HEK293 (cell line): ENCODE measurements at regions not wholly inside any gene's neighbourhood (a gene's known extent, or its start where the extent isn't known, plus 50 kb on each side); places are given as distances from the start of the nearest gene placed in this dataset.

Experiments used
- CTCF ChIA-PET: fragments of 350-600 bp; formaldehyde crosslinking; extraction: SDS; loops from one replicate; lab custom pipeline; 2021; ENCODE audit warnings: antibody characterized with exemption; lab: Yijun Ruan, JAX
- POLR2A ChIA-PET: fragments of 300-600 bp; formaldehyde crosslinking; extraction: SDS; loops from one replicate; lab custom pipeline; 2020; ENCODE audit warnings: antibody characterized with exemption, inconsistent platforms; lab: Yijun Ruan, JAX
- H3K27ac ChIP-seq: fragments of 200-500 bp; sonication (Bioruptor generic); 2 replicates; pipeline ENCODE4 v1.5.1; 2014; ENCODE audit warnings: low read depth, low read length, control low read depth, inconsistent platforms; ENCODE audit errors: extremely low read depth
- H3K36me3 ChIP-seq, 2 experiments: fragments of 200-500 bp in 1 of 2; sonication (Bioruptor generic) in 1 of 2; 1 replicate in 1 of 2; 2 replicates in 1 of 2; pipeline ENCODE4 v1.5.1; 2014 to 2017; ENCODE audit warnings: inconsistent platforms in 2 of 2, low read length in 2 of 2; ENCODE audit not compliant: control insufficient read depth in 2 of 2, insufficient read depth in 1 of 2
- H3K4me1 ChIP-seq: fragments of 200-500 bp; sonication (Bioruptor generic); 2 replicates; pipeline ENCODE4 v1.5.1; 2014; ENCODE audit warnings: mild to moderate bottlenecking, low read length, inconsistent platforms; ENCODE audit not compliant: control insufficient read depth, insufficient read depth
- H3K4me3 ChIP-seq: 2 replicates; pipeline ENCODE4 v1.5.1; 2011; ENCODE audit warnings: low read depth, mild to moderate bottlenecking, control low read depth, low read length, moderate library complexity
- H3K9me3 ChIP-seq: fragments of 200-500 bp; sonication (Bioruptor generic); 2 replicates; pipeline ENCODE4 v1.5.1; 2014; ENCODE audit warnings: low read depth, low read length, inconsistent platforms; ENCODE audit not compliant: control insufficient read depth, insufficient read depth
- GFI1B ChIP-seq: fragments of 450-650 bp; formaldehyde crosslinking; IDR thresholded peaks from 2 replicates; pipeline ENCODE4 v1.5.1; 2016; ENCODE audit warnings: missing biosample characterization, missing genetic modification characterization
- GLI4 ChIP-seq: fragments of 450-650 bp; formaldehyde crosslinking; IDR thresholded peaks from 2 replicates; pipeline ENCODE4 v1.5.1; 2016; ENCODE audit warnings: missing biosample characterization, missing genetic modification characterization
- KLF10 ChIP-seq: fragments of 450-650 bp; IDR thresholded peaks from 2 replicates; pipeline ENCODE4 v1.5.1; 2018; ENCODE audit warnings: missing biosample characterization, mild to moderate bottlenecking, missing genetic modification characterization
- RBAK ChIP-seq: fragments of 450-650 bp; formaldehyde crosslinking; IDR thresholded peaks from 2 replicates; pipeline ENCODE4 v1.5.1; 2016; ENCODE audit warnings: missing biosample characterization, missing genetic modification characterization
- WT1 ChIP-seq: fragments of 450-650 bp; formaldehyde crosslinking; IDR thresholded peaks from 2 replicates; pipeline ENCODE4 v1.5.1; 2016; ENCODE audit warnings: missing biosample characterization, missing genetic modification characterization
- YY2 ChIP-seq: fragments of 450-650 bp; formaldehyde crosslinking; IDR thresholded peaks from 2 replicates; pipeline ENCODE4 v1.5.1; 2016; ENCODE audit warnings: missing biosample characterization, missing genetic modification characterization
- ZBTB17 ChIP-seq: fragments of 450-650 bp; formaldehyde crosslinking; IDR thresholded peaks from 2 replicates; pipeline ENCODE4 v1.5.1; 2016; ENCODE audit warnings: missing biosample characterization, missing genetic modification characterization
- ZNF169 ChIP-seq: fragments of 450-650 bp; formaldehyde crosslinking; IDR thresholded peaks from 2 replicates; pipeline ENCODE4 v1.5.1; 2016; ENCODE audit warnings: missing biosample characterization, missing genetic modification characterization
- ZNF239 ChIP-seq: fragments of 450-650 bp; formaldehyde crosslinking; IDR thresholded peaks from 2 replicates; pipeline ENCODE4 v1.5.1; 2016; ENCODE audit warnings: missing biosample characterization, missing genetic modification characterization
- ZNF266 ChIP-seq: fragments of 450-650 bp; formaldehyde crosslinking; IDR thresholded peaks from 2 replicates; pipeline ENCODE4 v1.5.1; 2016; ENCODE audit warnings: missing biosample characterization, missing genetic modification characterization, low read depth
- ZNF501 ChIP-seq: fragments of 450-650 bp; formaldehyde crosslinking; IDR thresholded peaks from 2 replicates; pipeline ENCODE4 v1.5.1; 2016; ENCODE audit warnings: missing biosample characterization, missing genetic modification characterization
- ZNF560 ChIP-seq: fragments of 450-650 bp; formaldehyde crosslinking; IDR thresholded peaks from 2 replicates; pipeline ENCODE4 v1.5.1; 2017; ENCODE audit warnings: missing biosample characterization, missing genetic modification characterization, borderline replicate concordance
- ZNF624 ChIP-seq: fragments of 450-650 bp; formaldehyde crosslinking; IDR thresholded peaks from 2 replicates; pipeline ENCODE4 v1.5.1; 2017; ENCODE audit warnings: missing biosample characterization, missing genetic modification characterization
- ZNF707 ChIP-seq: fragments of 450-650 bp; formaldehyde crosslinking; IDR thresholded peaks from 2 replicates; pipeline ENCODE4 v1.5.1; 2016; ENCODE audit warnings: missing biosample characterization, missing genetic modification characterization
- ZNF76 ChIP-seq: fragments of 450-650 bp; formaldehyde crosslinking; IDR thresholded peaks from 2 replicates; pipeline ENCODE4; 2016; ENCODE audit warnings: low read depth, missing biosample characterization, missing genetic modification characterization, borderline replicate concordance
- TF ChIP-seq, protein P1 (sequence below): fragments of 450-650 bp; formaldehyde crosslinking; IDR thresholded peaks from 2 replicates; pipeline ENCODE4 v1.5.1; 2017; ENCODE audit warnings: missing biosample characterization, missing genetic modification characterization
- TF ChIP-seq, protein P2 (sequence below): fragments of 450-650 bp; formaldehyde crosslinking; IDR thresholded peaks from 2 replicates; pipeline ENCODE4 v1.5.1; 2016; ENCODE audit warnings: missing biosample characterization, missing genetic modification characterization
- TF ChIP-seq, protein P3 (sequence below): fragments of 450-650 bp; formaldehyde crosslinking; IDR thresholded peaks from 2 replicates; pipeline ENCODE4 v1.5.1; 2016; ENCODE audit warnings: missing biosample characterization, missing genetic modification characterization
- TF ChIP-seq, protein P4 (sequence below): fragments of 450-650 bp; formaldehyde crosslinking; IDR thresholded peaks from 2 replicates; pipeline ENCODE4 v1.5.1; 2017; ENCODE audit warnings: missing biosample characterization, missing genetic modification characterization
- TF ChIP-seq, protein P5 (sequence below): fragments of 450-650 bp; formaldehyde crosslinking; IDR thresholded peaks from 2 replicates; pipeline ENCODE4 v1.5.1; 2016; ENCODE audit warnings: missing biosample characterization, missing genetic modification characterization
- TF ChIP-seq, protein P6 (sequence below): fragments of 450-650 bp; formaldehyde crosslinking; IDR thresholded peaks from 2 replicates; pipeline ENCODE4 v1.5.1; 2017; ENCODE audit warnings: missing biosample characterization, mild to moderate bottlenecking, missing genetic modification characterization, moderate library complexity

DNA sequence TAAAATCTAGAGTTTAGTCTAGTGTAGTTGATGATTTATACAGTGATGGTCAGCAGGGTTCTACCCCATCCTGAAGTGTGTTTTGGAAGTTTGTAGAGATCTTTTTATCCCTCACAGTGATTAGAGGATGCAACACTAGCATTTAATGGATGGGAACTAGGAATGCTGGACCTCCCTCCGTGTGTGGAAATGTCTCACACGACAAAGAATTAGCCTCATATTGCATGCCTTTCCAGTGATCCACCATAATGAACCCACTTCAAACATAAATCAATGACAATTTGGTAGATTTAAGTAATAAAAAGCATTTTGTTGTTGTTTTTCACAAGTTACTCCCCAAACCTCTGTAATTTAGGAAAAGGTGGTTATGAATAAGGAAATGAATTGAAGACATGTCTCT, 82.5 kb upstream of the LMNB1 start:
- Histone ChIP-seq H3K4me1 (no peaks in the 10 kb centered on the region), H3K36me3 (no peaks in the 10 kb centered on the region), H3K27ac (no peak overlapping the region), H3K4me3 (no peak overlapping the region), H3K9me3 (no peaks in the 10 kb centered on the region)
- ChIA-PET POLR2A (no interaction called here), CTCF (no interaction called here)
- no peak for TF ChIP-seq YY2 (tag by site-specific recombination)

DNA sequence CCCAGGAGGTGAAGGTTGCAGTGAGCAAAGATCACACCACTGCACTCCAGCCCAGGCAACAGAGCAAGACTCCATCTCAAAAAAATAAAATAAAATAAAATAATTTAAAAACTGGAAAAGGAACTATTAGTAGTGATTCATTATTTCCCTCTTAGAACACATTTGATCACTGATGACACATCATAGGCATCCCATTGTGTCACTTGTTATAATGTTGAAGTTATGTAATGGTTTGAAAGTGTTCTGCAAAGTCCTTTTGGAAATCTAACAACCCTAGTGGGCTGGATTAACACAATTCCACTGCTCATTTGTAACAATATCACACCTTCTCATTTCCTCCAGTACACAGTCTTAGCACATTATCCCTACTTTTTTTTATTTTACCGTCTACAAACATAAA, 81.8 kb upstream of the LMNB1 start:
- POLR2A ChIA-PET = no interaction called here
- Histone ChIP-seq H3K9me3 (no peaks in the 10 kb centered on the region), H3K4me3 (no peak overlapping the region), H3K4me1 (no peaks in the 10 kb centered on the region), H3K36me3 (no peaks in the 10 kb centered on the region), H3K27ac (no peak overlapping the region)
- CTCF ChIA-PET = no interaction called here
- no peak for TF ChIP-seq ZNF239 (tag by site-specific recombination)
- no peak for TF ChIP-seq ZNF169 (tag by site-specific recombination)
- no peak for TF ChIP-seq YY2 (tag by site-specific recombination)
- no peak for TF ChIP-seq KLF10 (tag by site-specific recombination)
- TF ChIP-seq, protein P1, sequence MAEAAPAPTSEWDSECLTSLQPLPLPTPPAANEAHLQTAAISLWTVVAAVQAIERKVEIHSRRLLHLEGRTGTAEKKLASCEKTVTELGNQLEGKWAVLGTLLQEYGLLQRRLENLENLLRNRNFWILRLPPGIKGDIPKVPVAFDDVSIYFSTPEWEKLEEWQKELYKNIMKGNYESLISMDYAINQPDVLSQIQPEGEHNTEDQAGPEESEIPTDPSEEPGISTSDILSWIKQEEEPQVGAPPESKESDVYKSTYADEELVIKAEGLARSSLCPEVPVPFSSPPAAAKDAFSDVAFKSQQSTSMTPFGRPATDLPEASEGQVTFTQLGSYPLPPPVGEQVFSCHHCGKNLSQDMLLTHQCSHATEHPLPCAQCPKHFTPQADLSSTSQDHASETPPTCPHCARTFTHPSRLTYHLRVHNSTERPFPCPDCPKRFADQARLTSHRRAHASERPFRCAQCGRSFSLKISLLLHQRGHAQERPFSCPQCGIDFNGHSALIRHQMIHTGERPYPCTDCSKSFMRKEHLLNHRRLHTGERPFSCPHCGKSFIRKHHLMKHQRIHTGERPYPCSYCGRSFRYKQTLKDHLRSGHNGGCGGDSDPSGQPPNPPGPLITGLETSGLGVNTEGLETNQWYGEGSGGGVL = no peak
- TF ChIP-seq, protein P2, sequence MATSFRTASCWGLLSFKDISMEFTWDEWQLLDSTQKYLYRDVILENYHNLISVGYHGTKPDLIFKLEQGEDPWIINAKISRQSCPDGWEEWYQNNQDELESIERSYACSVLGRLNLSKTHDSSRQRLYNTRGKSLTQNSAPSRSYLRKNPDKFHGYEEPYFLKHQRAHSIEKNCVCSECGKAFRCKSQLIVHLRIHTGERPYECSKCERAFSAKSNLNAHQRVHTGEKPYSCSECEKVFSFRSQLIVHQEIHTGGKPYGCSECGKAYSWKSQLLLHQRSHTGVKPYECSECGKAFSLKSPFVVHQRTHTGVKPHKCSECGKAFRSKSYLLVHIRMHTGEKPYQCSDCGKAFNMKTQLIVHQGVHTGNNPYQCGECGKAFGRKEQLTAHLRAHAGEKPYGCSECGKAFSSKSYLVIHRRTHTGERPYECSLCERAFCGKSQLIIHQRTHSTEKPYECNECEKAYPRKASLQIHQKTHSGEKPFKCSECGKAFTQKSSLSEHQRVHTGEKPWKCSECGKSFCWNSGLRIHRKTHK (tag by site-specific recombination) = no peak

DNA sequence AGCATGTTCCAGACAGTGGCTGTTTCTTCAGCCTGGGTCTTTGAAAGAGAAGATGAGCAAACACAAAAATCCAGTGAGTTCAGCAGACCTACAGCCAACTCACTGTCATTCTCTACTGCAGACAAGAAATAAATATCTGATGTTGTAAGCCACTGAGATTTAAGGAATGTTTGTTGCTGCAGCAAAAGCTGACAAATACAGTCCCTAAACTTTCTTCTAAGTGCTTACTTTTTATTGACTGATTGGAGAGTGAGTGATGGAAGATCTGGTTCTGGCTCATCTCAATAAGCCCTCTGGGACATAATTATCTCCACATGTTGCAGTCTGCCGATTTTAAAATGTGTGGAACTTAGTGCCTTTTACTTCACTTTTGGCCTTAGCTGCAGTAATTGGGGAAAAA, 69.9 kb upstream of the LMNB1 start:
- Histone ChIP-seq H3K36me3 (no peaks in the 10 kb centered on the region; a peak in 1 of 3 replicates), H3K4me3 (no peak overlapping the region), H3K27ac (no peak overlapping the region), H3K9me3 (no peaks in the 10 kb centered on the region), H3K4me1 (no peaks in the 10 kb centered on the region)
- ChIA-PET POLR2A (no interaction called here), CTCF (no interaction called here)
- TF ChIP-seq RBAK (0 out of 2 replicates have a peak, but pooled peaks have one; percentile 31), WT1 (tag by site-specific recombination) (no peak)

DNA sequence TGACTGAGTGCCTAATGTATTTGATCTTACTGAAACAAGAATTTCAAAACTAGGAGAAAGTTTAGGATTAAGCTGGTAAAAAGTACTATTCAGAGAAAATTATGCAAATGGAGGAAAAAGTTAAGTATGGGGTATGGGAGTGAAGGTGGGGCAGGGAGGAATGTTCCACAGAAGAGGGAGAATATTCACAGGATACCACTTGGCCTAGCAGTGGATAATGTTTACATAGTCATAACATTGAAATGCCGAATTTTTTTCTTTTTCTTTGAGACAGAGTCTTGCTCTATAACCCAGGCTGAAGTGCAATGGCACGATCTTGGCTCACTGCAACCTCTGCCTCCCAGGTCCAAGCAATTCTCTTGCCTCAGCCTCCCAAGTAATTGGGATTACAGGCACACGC, 61.2 kb upstream of the LMNB1 start:
- no peak for TF ChIP-seq ZNF624 (tag by site-specific recombination)
- TF ChIP-seq, protein P3, sequence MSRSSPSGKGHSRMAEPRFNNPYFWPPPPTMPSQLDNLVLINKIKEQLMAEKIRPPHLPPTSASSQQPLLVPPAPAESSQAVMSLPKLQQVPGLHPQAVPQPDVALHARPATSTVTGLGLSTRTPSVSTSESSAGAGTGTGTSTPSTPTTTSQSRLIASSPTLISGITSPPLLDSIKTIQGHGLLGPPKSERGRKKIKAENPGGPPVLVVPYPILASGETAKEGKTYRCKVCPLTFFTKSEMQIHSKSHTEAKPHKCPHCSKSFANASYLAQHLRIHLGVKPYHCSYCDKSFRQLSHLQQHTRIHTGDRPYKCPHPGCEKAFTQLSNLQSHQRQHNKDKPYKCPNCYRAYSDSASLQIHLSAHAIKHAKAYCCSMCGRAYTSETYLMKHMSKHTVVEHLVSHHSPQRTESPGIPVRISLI = no peak
- TF ChIP-seq ZNF76 (tag by site-specific recombination) = no peak
- TF ChIP-seq, protein P4, sequence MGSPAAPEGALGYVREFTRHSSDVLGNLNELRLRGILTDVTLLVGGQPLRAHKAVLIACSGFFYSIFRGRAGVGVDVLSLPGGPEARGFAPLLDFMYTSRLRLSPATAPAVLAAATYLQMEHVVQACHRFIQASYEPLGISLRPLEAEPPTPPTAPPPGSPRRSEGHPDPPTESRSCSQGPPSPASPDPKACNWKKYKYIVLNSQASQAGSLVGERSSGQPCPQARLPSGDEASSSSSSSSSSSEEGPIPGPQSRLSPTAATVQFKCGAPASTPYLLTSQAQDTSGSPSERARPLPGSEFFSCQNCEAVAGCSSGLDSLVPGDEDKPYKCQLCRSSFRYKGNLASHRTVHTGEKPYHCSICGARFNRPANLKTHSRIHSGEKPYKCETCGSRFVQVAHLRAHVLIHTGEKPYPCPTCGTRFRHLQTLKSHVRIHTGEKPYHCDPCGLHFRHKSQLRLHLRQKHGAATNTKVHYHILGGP (tag by site-specific recombination) = no peak
- TF ChIP-seq, protein P5, sequence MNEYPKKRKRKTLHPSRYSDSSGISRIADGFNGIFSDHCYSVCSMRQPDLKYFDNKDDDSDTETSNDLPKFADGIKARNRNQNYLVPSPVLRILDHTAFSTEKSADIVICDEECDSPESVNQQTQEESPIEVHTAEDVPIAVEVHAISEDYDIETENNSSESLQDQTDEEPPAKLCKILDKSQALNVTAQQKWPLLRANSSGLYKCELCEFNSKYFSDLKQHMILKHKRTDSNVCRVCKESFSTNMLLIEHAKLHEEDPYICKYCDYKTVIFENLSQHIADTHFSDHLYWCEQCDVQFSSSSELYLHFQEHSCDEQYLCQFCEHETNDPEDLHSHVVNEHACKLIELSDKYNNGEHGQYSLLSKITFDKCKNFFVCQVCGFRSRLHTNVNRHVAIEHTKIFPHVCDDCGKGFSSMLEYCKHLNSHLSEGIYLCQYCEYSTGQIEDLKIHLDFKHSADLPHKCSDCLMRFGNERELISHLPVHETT (tag by site-specific recombination) = no peak
- TF ChIP-seq, protein P6, sequence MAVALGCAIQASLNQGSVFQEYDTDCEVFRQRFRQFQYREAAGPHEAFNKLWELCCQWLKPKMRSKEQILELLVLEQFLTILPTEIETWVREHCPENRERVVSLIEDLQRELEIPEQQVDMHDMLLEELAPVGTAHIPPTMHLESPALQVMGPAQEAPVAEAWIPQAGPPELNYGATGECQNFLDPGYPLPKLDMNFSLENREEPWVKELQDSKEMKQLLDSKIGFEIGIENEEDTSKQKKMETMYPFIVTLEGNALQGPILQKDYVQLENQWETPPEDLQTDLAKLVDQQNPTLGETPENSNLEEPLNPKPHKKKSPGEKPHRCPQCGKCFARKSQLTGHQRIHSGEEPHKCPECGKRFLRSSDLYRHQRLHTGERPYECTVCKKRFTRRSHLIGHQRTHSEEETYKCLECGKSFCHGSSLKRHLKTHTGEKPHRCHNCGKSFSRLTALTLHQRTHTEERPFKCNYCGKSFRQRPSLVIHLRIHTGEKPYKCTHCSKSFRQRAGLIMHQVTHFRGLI = no peak
- no peak for TF ChIP-seq ZBTB17 (tag by site-specific recombination)
- no peak for TF ChIP-seq ZNF266 (tag by site-specific recombination)
- no peak for TF ChIP-seq GFI1B
- no peak for TF ChIP-seq ZNF707
- no peak for TF ChIP-seq ZNF560 (tag by site-specific recombination)
- TF ChIP-seq GLI4 (tag by site-specific recombination) = no peak
- no peak for TF ChIP-seq ZNF501 (tag by site-specific recombination)
- ChIA-PET POLR2A (no interaction called here), CTCF (no interaction called here)
- no peaks in the 10 kb centered on the region for H3K4me1 ChIP-seq
- H3K27ac ChIP-seq = no peak overlapping the region
- H3K4me3 ChIP-seq = no peak overlapping the region
- H3K9me3 ChIP-seq = no peaks in the 10 kb centered on the region
- no peaks in the 10 kb centered on the region for H3K36me3 ChIP-seq
